HUES64 (cell line): ENCODE measurements at regions not wholly inside any gene's neighbourhood (a gene's known extent, or its start where the extent isn't known, plus 50 kb on each side); places are given as distances from the start of the nearest gene placed in this dataset.
"Not testable (repeated sequence)": the region's sequence is repeated elsewhere in the genome, so short reads cannot be mapped to it uniquely, and the experiment has no call there.

ENCODE experiments used
- H3K27ac ChIP-seq: 2 replicates; pipeline ENCODE4 v1.7.0; 2013; ENCODE audit warnings: low read depth, low read length, inconsistent platforms
- H3K27me3 ChIP-seq: 2 replicates; pipeline ENCODE4 v1.6.1; 2013; ENCODE audit warnings: mild to moderate bottlenecking, low read length; ENCODE audit not compliant: insufficient read depth
- H3K36me3 ChIP-seq: 2 replicates; pipeline ENCODE4 v1.6.1; 2013; ENCODE audit warnings: mild to moderate bottlenecking, low read length; ENCODE audit not compliant: insufficient read depth
- H3K4me1 ChIP-seq: 2 replicates; pipeline ENCODE4 v1.6.1; 2013; ENCODE audit warnings: mild to moderate bottlenecking, low read length, moderate library complexity; ENCODE audit not compliant: insufficient read depth
- H3K4me3 ChIP-seq: 2 replicates; pipeline ENCODE4 v1.5.1; 2013; ENCODE audit warnings: mild to moderate bottlenecking, low read length, moderate library complexity
- H3K9ac ChIP-seq: 2 replicates; pipeline ENCODE4 v1.6.1; 2013; ENCODE audit warnings: mild to moderate bottlenecking, low read depth, low read length
- H3K9me3 ChIP-seq: 2 replicates; pipeline ENCODE4 v1.6.1; 2013; ENCODE audit warnings: low read depth, low read length; ENCODE audit not compliant: insufficient read depth
- WGBS: fragments of 150-250, 120-280 bp; methylation state at CpG from one replicate; pipeline ENCODE4 v1.1.7; 2013; ENCODE audit warnings: missing lambda C conversion rate; 5-methylcytosine and 5-hydroxymethylcytosine counted together

GRCh38 chr10:65423043-65423442 lies 1502.8 kb upstream of the LRRTM3 start:
- Histone ChIP-seq H3K4me1 (no peaks in the 10 kb centered on the region), H3K9me3 (no peaks in the 10 kb centered on the region), H3K27ac (no peak overlapping the region), H3K27me3 (no peaks in the 10 kb centered on the region), H3K9ac (no peak overlapping the region), H3K36me3 (no peaks in the 10 kb centered on the region), H3K4me3 (no peak overlapping the region)
- 100% methylated on average over 1 of the region's 1 CpG for WGBS

- 98% methylated on average over 26 of the region's 30 CpGs for WGBS
- H3K27me3 ChIP-seq, H3K9me3 ChIP-seq, H3K9ac ChIP-seq, H3K4me3 ChIP-seq, H3K36me3 ChIP-seq, H3K4me1 ChIP-seq, H3K27ac ChIP-seq: not testable (repeated sequence)
Measured at GRCh38 chr10:65429381-65429780, 1496.5 kb upstream of the LRRTM3 start.

GRCh38 chr10:65430979-65431378 lies 1494.9 kb upstream of the LRRTM3 start:
- H3K9me3 ChIP-seq = peaks cover 2% of the 10 kb centered on the region; the same call in 1 of the 2 replicates
- H3K9ac ChIP-seq = no peak overlapping the region
- no peaks in the 10 kb centered on the region for H3K27me3 ChIP-seq
- WGBS = 97% methylated on average over 2 of the region's 2 CpGs
- no peaks in the 10 kb centered on the region for H3K36me3 ChIP-seq
- no peak overlapping the region for H3K4me3 ChIP-seq
- H3K4me1 ChIP-seq = no peaks in the 10 kb centered on the region
- no peak overlapping the region for H3K27ac ChIP-seq

DNA sequence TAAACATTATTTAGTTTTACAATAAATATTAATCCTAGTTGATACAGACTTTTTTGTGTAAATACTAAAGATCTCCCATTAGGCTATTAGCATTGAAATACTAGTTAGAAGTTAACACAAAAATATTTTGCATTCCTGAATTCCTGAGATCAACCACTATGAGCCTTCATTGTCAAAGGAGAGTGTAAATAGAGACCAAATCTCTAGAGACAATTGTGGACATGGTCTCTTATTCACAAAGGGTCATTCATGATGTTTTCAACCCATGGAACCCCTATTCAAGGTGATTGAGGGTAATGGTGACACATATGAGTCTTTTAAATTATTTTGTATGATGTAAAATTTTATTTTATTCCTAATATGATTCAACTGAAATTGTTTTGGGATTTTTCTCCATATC lies 1454.8 kb upstream of the LRRTM3 start:
- Histone ChIP-seq H3K4me1 (0 out of 2 replicates have a peak, but pooled peaks cover 6% of the 10 kb centered on the region), H3K9ac (no peak overlapping the region), H3K4me3 (no peak overlapping the region), H3K36me3 (no peaks in the 10 kb centered on the region), H3K27ac (no peak overlapping the region), H3K27me3 (no peaks in the 10 kb centered on the region), H3K9me3 (no peaks in the 10 kb centered on the region)

DNA sequence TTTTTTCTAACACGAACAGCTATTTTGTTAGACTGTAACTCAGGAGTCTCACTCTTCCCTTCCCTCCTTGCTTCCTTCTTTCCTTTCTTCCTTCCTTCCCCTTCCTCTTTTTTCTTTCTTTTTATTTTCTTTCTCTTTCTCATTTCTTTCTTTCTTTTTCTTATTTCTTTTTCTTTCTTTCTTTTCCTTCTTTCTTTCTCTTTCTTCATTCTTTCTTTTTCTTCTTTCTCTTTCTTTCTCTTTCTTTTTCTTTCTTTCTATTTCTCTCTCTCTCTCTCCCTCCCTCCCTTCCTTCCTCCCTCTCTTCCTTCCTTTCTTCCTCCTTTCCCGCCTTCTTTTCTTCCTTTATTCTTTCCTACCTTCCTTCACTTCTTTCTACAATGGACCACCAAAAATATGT lies 1443.0 kb upstream of the LRRTM3 start:
- no peaks in the 10 kb centered on the region for H3K9me3 ChIP-seq
- H3K9ac ChIP-seq = no peak overlapping the region
- 94% methylated on average over 2 of the region's 2 CpGs for WGBS
- H3K27me3 ChIP-seq = no peaks in the 10 kb centered on the region
- no peak overlapping the region for H3K4me3 ChIP-seq
- no peaks in the 10 kb centered on the region for H3K36me3 ChIP-seq
- H3K27ac ChIP-seq = no peak overlapping the region
- H3K4me1 ChIP-seq = no peaks in the 10 kb centered on the region

DNA sequence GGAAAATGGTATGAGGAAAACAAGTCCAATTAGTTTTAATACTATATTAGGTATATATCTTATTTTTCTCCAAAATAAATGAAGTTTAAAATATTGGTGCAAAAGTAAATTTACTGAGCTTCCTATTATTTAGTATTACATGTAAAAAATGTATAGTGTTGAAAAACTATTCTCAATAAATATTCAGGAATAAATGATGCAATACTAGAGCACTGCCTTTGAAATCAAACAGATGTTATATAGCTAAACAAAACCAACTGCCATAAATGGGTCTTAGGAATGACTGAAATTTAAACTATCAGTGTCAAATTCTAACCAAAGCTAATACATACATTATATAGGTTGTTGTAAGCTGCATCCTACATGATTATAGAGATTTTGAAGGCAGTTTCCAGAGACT lies 1434.0 kb upstream of the LRRTM3 start:
- Histone ChIP-seq H3K9me3 (no peaks in the 10 kb centered on the region), H3K27ac (no peak overlapping the region), H3K4me3 (no peak overlapping the region), H3K36me3 (no peaks in the 10 kb centered on the region), H3K4me1 (no peaks in the 10 kb centered on the region), H3K27me3 (no peaks in the 10 kb centered on the region), H3K9ac (no peak overlapping the region)

GRCh38 chr10:65496541-65496940 lies 1429.3 kb upstream of the LRRTM3 start:
- Histone ChIP-seq H3K9ac (no peak overlapping the region), H3K27me3 (no peaks in the 10 kb centered on the region), H3K4me3 (no peak overlapping the region), H3K36me3 (no peaks in the 10 kb centered on the region), H3K4me1 (peaks cover 3% of the 10 kb centered on the region; the same call in 1 of the 2 replicates), H3K9me3 (no peaks in the 10 kb centered on the region), H3K27ac (no peak overlapping the region)
- WGBS = 93% methylated on average over 5 of the region's 5 CpGs

DNA sequence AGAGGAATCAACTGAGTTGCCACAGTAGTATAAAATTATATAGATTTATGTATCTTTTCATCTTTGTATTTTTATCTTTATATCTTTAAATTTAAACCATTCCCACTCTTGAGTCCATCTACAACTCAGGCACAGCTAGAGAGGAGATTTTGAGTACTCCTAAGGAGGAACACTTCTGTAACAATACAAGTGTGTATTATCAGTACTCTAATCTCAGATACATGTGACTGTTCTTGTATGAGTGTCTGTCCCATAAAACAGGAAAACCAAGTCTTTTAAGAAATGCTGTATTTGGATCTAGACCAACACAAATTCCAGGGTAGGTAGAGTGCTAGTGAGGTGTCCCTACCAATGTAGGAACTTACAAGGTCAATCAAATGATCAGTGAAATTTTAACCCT lies 1428.0 kb upstream of the LRRTM3 start:
- no peak overlapping the region for H3K9ac ChIP-seq
- H3K27me3 ChIP-seq = no peaks in the 10 kb centered on the region

GRCh38 chr10:65500716-65501115 lies 1425.1 kb upstream of the LRRTM3 start:
- Histone ChIP-seq H3K9me3 (no peaks in the 10 kb centered on the region), H3K9ac (no peak overlapping the region), H3K4me3 (no peak overlapping the region), H3K27me3 (no peaks in the 10 kb centered on the region), H3K36me3 (no peaks in the 10 kb centered on the region), H3K4me1 (peaks cover 3% of the 10 kb centered on the region; the same call in 1 of the 2 replicates), H3K27ac (no peak overlapping the region)
- 94% methylated on average over 1 of the region's 1 CpG for WGBS

More for the DNA sequence above, 1428.0 kb upstream of the LRRTM3 start:
- Histone ChIP-seq H3K9me3 (no peaks in the 10 kb centered on the region), H3K4me3 (no peak overlapping the region), H3K4me1 (peaks cover 3% of the 10 kb centered on the region; the same call in 1 of the 2 replicates), H3K27ac (no peak overlapping the region), H3K36me3 (no peaks in the 10 kb centered on the region)

- H3K36me3 ChIP-seq = no peaks in the 10 kb centered on the region
- WGBS = 98% methylated on average over 3 of the region's 3 CpGs
- H3K9ac ChIP-seq = no peak overlapping the region
- no peaks in the 10 kb centered on the region for H3K9me3 ChIP-seq
- no peak overlapping the region for H3K4me3 ChIP-seq
- H3K27me3 ChIP-seq = no peaks in the 10 kb centered on the region
- H3K27ac ChIP-seq = no peak overlapping the region
- peaks cover 3% of the 10 kb centered on the region; the same call in 1 of the 2 replicates for H3K4me1 ChIP-seq
Measured at GRCh38 chr10:65501259-65501658, 1424.6 kb upstream of the LRRTM3 start.

DNA sequence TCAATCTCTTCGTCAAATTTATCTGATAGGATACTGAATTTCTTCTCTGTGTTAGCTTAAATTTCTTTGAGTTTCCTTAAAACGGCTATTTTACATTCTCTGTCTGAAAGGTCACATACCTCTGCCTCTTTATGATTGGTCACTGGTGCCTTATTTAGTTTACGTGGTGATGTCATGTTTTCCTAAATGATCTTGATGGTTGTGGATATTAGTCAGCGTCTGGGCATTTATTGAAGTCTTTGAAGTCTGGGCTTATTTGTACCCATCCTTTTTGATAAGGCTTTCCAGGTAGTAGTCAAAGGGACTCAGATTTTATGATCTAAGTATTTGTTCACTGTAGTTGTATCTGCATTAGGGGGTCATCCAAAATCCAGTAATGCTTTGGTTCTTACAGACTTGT lies 1407.5 kb upstream of the LRRTM3 start:
- Histone ChIP-seq H3K27ac (no peak overlapping the region), H3K27me3 (no peaks in the 10 kb centered on the region)
- WGBS = 76% methylated on average over 3 of the region's 4 CpGs

DNA sequence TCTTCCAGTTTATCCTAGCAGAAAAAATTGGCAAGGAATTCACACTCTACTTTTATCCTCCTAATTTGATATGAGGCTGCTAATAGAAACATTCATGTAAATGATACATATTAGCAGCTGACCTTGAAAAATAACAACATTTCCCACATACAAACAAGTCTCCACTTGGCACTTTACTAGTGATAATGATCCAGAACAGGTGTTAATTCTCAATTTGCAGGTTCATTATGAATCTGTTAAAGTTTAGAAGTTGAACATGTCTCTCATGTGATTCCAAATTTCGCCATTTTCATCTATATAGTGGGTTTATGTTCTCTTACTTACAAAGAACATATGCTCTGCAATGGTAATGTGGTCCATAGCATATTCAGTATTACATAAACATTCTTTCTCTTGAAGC lies 1396.8 kb upstream of the LRRTM3 start:
- Histone ChIP-seq H3K4me1 (no peaks in the 10 kb centered on the region), H3K9ac (no peak overlapping the region), H3K4me3 (no peak overlapping the region), H3K27me3 (no peaks in the 10 kb centered on the region), H3K36me3 (no peaks in the 10 kb centered on the region), H3K9me3 (no peaks in the 10 kb centered on the region), H3K27ac (no peak overlapping the region)
- WGBS = no CpG with 5 or more reads among the region's 1 CpG

More for the DNA sequence above, 1407.5 kb upstream of the LRRTM3 start:
- Histone ChIP-seq H3K4me1 (no peaks in the 10 kb centered on the region), H3K9me3 (no peaks in the 10 kb centered on the region), H3K9ac (no peak overlapping the region), H3K4me3 (no peak overlapping the region), H3K36me3 (no peaks in the 10 kb centered on the region)
